Osteocyte (in vitro differentiated cells): ENCODE measurements at regions not wholly inside any gene's neighbourhood (a gene's known extent, or its start where the extent isn't known, plus 50 kb on each side); places are given as distances from the start of the nearest gene placed in this dataset.
"Not testable (repeated sequence)": the region's sequence is repeated elsewhere in the genome, so short reads cannot be mapped to it uniquely, and the experiment has no call there.

ENCODE experiments used
- DNase-seq: peaks from one replicate; pipeline ENCODE4 v3.0.0; 2021; ENCODE audit warnings: mixed read lengths; ENCODE audit not compliant: unreplicated experiment; ENCODE audit errors: extremely low spot score
- H3K27ac Mint-ChIP-seq: one replicate; pipeline ENCODE4 v1.8.0; 2021; ENCODE audit warnings: mild to moderate bottlenecking, mixed read lengths; ENCODE audit not compliant: unreplicated experiment
- H3K27me3 Mint-ChIP-seq: one replicate; pipeline ENCODE4 v1.8.0; 2021; ENCODE audit warnings: mixed read lengths; ENCODE audit not compliant: unreplicated experiment
- H3K36me3 Mint-ChIP-seq: one replicate; pipeline ENCODE4 v1.8.0; 2021; ENCODE audit warnings: mixed read lengths; ENCODE audit not compliant: unreplicated experiment
- H3K4me1 Mint-ChIP-seq: one replicate; pipeline ENCODE4 v1.8.0; 2021; ENCODE audit warnings: mixed read lengths; ENCODE audit not compliant: unreplicated experiment
- H3K4me3 Mint-ChIP-seq: one replicate; pipeline ENCODE4 v1.8.0; 2021; ENCODE audit warnings: mild to moderate bottlenecking, moderate library complexity, mixed read lengths; ENCODE audit not compliant: unreplicated experiment
- H3K9me3 Mint-ChIP-seq: one replicate; pipeline ENCODE4 v1.8.0; 2021; ENCODE audit warnings: mixed read lengths; ENCODE audit not compliant: unreplicated experiment
- CTCF ChIP-seq: fragments of 200-600 bp; sonication (generic); IDR thresholded peaks from 2 replicates; pipeline ENCODE4 v1.5.0; 2021; ENCODE audit warnings: antibody characterized with exemption, mild to moderate bottlenecking, moderate library complexity

GRCh38 chr14:71248194-71248593 is 340.9 kb downstream of the PCNX1 start:
- H3K4me3 Mint-ChIP-seq = no peak overlapping the region
- DNase-seq = no peak
- H3K36me3 Mint-ChIP-seq = no peaks in the 10 kb centered on the region
- no peaks in the 10 kb centered on the region for H3K4me1 Mint-ChIP-seq
- no peak for TF ChIP-seq CTCF
- no peak overlapping the region for H3K27ac Mint-ChIP-seq
- peaks cover under 1% of the 10 kb centered on the region for H3K9me3 Mint-ChIP-seq
- H3K27me3 Mint-ChIP-seq = no peaks in the 10 kb centered on the region

DNA sequence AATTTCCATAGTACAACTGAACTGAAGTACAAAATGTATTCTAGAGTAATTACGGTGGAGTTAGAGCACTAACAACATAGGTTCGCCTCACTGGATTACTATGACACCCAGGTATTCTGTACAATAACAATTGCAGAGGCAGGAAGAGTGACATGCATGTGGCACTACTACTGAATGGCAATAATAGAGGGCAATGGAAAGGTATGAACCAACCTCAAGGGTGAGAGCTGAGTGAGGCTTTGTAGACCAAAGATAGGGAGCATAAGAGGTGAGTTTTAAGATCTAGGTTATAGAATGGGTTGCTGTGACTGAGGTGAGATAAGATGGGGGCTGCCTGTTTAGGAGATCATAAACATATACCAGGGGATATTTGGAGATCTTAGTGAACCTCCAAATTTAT is 343.1 kb downstream of the PCNX1 start:
- DNase-seq = no peak
- no peak for TF ChIP-seq CTCF
- Mint-ChIP-seq H3K27ac (no peak overlapping the region), H3K36me3 (no peaks in the 10 kb centered on the region), H3K4me1 (no peaks in the 10 kb centered on the region), H3K9me3 (peaks cover 7% of the 10 kb centered on the region), H3K4me3 (no peak overlapping the region), H3K27me3 (no peaks in the 10 kb centered on the region)

- no peaks in the 10 kb centered on the region for H3K4me1 Mint-ChIP-seq
- H3K9me3 Mint-ChIP-seq = peaks cover 7% of the 10 kb centered on the region
- no peaks in the 10 kb centered on the region for H3K36me3 Mint-ChIP-seq
- no peak for TF ChIP-seq CTCF
- H3K27me3 Mint-ChIP-seq = no peaks in the 10 kb centered on the region
- DNase-seq = no peak
- H3K27ac Mint-ChIP-seq = no peak overlapping the region
- no peak overlapping the region for H3K4me3 Mint-ChIP-seq
Measured at GRCh38 chr14:71250791-71251190, 343.5 kb downstream of the PCNX1 start.

GRCh38 chr14:71254091-71254719 is 346.9 kb downstream of the PCNX1 start:
- H3K4me1 Mint-ChIP-seq, H3K27me3 Mint-ChIP-seq, H3K4me3 Mint-ChIP-seq, H3K27ac Mint-ChIP-seq, H3K36me3 Mint-ChIP-seq: not testable (repeated sequence)
- peaks cover 29% of the 10 kb centered on the region for H3K9me3 Mint-ChIP-seq
- DNase-seq = peak; percentile 73

DNA sequence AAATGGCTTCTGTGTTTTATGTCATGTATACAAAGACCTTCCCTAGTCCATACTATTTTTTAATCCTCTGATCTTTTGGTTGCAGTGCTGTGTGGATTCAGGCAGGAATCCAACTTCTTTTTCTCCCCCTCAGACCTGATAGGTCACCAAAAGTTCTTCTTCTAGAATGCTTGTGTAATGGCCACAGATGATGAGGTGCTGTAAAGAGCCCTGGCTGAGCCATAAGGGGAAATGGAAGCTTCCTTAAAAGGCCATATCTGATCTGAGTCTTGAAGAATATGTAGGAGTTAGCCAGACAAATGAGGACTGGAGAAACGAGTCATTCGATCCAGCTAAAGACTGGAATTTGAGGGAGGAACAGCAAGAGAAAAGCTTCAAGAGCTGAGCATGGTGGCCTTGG is 353.9 kb downstream of the PCNX1 start:
- H3K4me1 Mint-ChIP-seq = no peaks in the 10 kb centered on the region
- no peak overlapping the region for H3K27ac Mint-ChIP-seq
- no peak overlapping the region for H3K4me3 Mint-ChIP-seq
- no peak for TF ChIP-seq CTCF
- peak; percentile 1 for DNase-seq
- H3K36me3 Mint-ChIP-seq = no peaks in the 10 kb centered on the region
- peaks cover 38% of the 10 kb centered on the region for H3K9me3 Mint-ChIP-seq
- H3K27me3 Mint-ChIP-seq = peaks cover 16% of the 10 kb centered on the region

DNA sequence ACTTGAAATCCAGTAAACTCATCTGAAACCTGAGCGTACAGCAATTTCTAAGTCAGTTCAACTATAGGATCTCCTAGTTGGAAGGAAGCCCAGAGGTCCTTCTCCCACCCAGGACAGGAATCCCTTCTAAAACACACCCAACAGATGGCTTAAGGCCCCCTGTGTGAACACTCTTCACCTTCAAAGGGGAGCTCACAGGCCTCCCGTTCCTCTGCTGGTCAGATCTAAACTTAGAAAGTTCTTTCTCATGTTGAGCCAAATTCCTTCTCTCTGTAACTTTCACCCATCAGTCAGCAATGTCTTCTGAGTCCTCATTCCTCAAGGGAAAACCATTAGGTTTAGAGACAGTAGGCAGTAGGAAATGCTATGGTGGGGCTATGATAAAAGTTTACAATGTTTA is 355.2 kb downstream of the PCNX1 start:
- H3K36me3 Mint-ChIP-seq = no peaks in the 10 kb centered on the region
- peaks cover 30% of the 10 kb centered on the region for H3K9me3 Mint-ChIP-seq
- peaks cover 2% of the 10 kb centered on the region for H3K4me1 Mint-ChIP-seq
- H3K27ac Mint-ChIP-seq = no peak overlapping the region
- no peak for TF ChIP-seq CTCF
- no peak for DNase-seq
- peaks cover 19% of the 10 kb centered on the region for H3K27me3 Mint-ChIP-seq
- no peak overlapping the region for H3K4me3 Mint-ChIP-seq
